ENCODE measurements at regions not wholly inside any gene's neighbourhood (a gene's known extent, or its start where the extent isn't known, plus 50 kb on each side); places are given as distances from the start of the nearest gene placed in this dataset.
"Not testable (repeated sequence)": the region's sequence is repeated elsewhere in the genome, so short reads cannot be mapped to it uniquely, and the experiment has no call there.

GRCh38 chr6:106745197-106745770, 115.9 kb downstream of the QRSL1 start:
- H3K4me2 ChIP-seq (ENCODE audit: low read length), result no peak overlapping the region
- TF ChIP-seq, protein P1, sequence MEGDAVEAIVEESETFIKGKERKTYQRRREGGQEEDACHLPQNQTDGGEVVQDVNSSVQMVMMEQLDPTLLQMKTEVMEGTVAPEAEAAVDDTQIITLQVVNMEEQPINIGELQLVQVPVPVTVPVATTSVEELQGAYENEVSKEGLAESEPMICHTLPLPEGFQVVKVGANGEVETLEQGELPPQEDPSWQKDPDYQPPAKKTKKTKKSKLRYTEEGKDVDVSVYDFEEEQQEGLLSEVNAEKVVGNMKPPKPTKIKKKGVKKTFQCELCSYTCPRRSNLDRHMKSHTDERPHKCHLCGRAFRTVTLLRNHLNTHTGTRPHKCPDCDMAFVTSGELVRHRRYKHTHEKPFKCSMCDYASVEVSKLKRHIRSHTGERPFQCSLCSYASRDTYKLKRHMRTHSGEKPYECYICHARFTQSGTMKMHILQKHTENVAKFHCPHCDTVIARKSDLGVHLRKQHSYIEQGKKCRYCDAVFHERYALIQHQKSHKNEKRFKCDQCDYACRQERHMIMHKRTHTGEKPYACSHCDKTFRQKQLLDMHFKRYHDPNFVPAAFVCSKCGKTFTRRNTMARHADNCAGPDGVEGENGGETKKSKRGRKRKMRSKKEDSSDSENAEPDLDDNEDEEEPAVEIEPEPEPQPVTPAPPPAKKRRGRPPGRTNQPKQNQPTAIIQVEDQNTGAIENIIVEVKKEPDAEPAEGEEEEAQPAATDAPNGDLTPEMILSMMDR (IDR thresholded peaks at IDR 0.05; ENCODE audit: poor library complexity, severe bottlenecking), result no peak
- TF ChIP-seq RAD21 (conservative IDR thresholded peaks at IDR 0.05) (no peak), EZH2 (IDR thresholded peaks at IDR 0.05; ENCODE audit: borderline replicate concordance, insufficient read depth, low read length, poor library complexity, severe bottlenecking) (no peak), POLR2AphosphoS5 (IDR thresholded peaks at IDR 0.05) (no peak), SMC3 (conservative IDR thresholded peaks at IDR 0.05; ENCODE audit: poor library complexity) (no peak), EP300 (conservative IDR thresholded peaks at IDR 0.05; ENCODE audit: poor library complexity, severe bottlenecking) (no peak), MXI1 (conservative IDR thresholded peaks at IDR 0.05; ENCODE audit: poor library complexity, severe bottlenecking) (no peak), TAF1 (IDR thresholded peaks at IDR 0.05; ENCODE audit: low read depth) (no peak)
- TF ChIP-seq, protein P2, sequence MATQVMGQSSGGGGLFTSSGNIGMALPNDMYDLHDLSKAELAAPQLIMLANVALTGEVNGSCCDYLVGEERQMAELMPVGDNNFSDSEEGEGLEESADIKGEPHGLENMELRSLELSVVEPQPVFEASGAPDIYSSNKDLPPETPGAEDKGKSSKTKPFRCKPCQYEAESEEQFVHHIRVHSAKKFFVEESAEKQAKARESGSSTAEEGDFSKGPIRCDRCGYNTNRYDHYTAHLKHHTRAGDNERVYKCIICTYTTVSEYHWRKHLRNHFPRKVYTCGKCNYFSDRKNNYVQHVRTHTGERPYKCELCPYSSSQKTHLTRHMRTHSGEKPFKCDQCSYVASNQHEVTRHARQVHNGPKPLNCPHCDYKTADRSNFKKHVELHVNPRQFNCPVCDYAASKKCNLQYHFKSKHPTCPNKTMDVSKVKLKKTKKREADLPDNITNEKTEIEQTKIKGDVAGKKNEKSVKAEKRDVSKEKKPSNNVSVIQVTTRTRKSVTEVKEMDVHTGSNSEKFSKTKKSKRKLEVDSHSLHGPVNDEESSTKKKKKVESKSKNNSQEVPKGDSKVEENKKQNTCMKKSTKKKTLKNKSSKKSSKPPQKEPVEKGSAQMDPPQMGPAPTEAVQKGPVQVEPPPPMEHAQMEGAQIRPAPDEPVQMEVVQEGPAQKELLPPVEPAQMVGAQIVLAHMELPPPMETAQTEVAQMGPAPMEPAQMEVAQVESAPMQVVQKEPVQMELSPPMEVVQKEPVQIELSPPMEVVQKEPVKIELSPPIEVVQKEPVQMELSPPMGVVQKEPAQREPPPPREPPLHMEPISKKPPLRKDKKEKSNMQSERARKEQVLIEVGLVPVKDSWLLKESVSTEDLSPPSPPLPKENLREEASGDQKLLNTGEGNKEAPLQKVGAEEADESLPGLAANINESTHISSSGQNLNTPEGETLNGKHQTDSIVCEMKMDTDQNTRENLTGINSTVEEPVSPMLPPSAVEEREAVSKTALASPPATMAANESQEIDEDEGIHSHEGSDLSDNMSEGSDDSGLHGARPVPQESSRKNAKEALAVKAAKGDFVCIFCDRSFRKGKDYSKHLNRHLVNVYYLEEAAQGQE (IDR thresholded peaks at IDR 0.05; ENCODE audit: borderline replicate concordance), result no peak
- no peaks in the 10 kb centered on the region for H3K9me3 ChIP-seq (ENCODE audit: low read length)
- H2AFZ ChIP-seq (ENCODE audit: low read depth, low read length), result no peak overlapping the region
- no peak overlapping the region for H3K9ac ChIP-seq (ENCODE audit: low read length)
- H3K27ac ChIP-seq (ENCODE audit: low read length), result no peak overlapping the region
- no peaks in the 10 kb centered on the region for H3K36me3 ChIP-seq (ENCODE audit: insufficient read depth, low read length)
- no peak overlapping the region for H3K4me3 ChIP-seq (ENCODE audit: low read length)
- no peaks in the 10 kb centered on the region for H4K20me1 ChIP-seq (ENCODE audit: insufficient read depth)
- no peaks in the 10 kb centered on the region for H3F3A ChIP-seq (ENCODE audit: insufficient read depth, low read length, poor library complexity, severe bottlenecking)
- no peaks in the 10 kb centered on the region for H3K79me2 ChIP-seq (replicated peaks; ENCODE audit: insufficient read depth, low read length)
- no peaks in the 10 kb centered on the region for H3K27me3 ChIP-seq (ENCODE audit: insufficient read depth, low read depth, low read length)
- no peaks in the 10 kb centered on the region for H3K9me2 ChIP-seq (ENCODE audit: insufficient read depth, low read length)

DNA sequence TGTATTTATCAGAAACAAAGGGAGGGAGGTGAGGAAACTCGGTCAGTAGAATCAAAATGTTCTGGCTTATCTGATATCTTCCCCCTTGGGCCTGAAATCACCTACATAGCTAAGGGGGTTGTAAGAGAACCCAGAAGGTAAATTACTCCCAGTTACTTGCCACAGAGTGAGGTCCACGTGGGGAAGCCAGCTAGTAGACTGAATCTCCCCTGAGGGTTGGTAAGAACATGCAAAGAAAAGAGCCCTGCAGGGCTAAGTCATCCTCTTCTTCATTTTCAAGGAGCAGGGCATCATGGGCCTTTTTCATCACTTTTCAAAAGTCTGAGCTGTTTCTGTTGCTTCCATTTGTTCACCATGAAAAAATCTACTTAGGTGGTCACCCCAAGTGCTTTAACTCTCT, 115.4 kb downstream of the QRSL1 start:
- H3K4me3 ChIP-seq (ENCODE audit: low read length), result no peak overlapping the region
- H3K9me2 ChIP-seq (ENCODE audit: insufficient read depth, low read length), result no peaks in the 10 kb centered on the region
- H3K79me2 ChIP-seq (replicated peaks; ENCODE audit: insufficient read depth, low read length), result no peaks in the 10 kb centered on the region
- no peaks in the 10 kb centered on the region for H4K20me1 ChIP-seq (ENCODE audit: insufficient read depth)
- H3K9me3 ChIP-seq (ENCODE audit: low read length), result no peaks in the 10 kb centered on the region
- H3K36me3 ChIP-seq (ENCODE audit: insufficient read depth, low read length), result no peaks in the 10 kb centered on the region
- H3K27me3 ChIP-seq (ENCODE audit: insufficient read depth, low read depth, low read length), result no peaks in the 10 kb centered on the region
- no peak overlapping the region for H3K9ac ChIP-seq (ENCODE audit: low read length)
- no peak overlapping the region for H3K27ac ChIP-seq (ENCODE audit: low read length)
- H3F3A ChIP-seq (ENCODE audit: insufficient read depth, low read length, poor library complexity, severe bottlenecking), result no peaks in the 10 kb centered on the region
- TF ChIP-seq, protein P1 (IDR thresholded peaks at IDR 0.05; ENCODE audit: poor library complexity, severe bottlenecking), result no peak
- TF ChIP-seq, protein P2 (IDR thresholded peaks at IDR 0.05; ENCODE audit: borderline replicate concordance), result no peak
- TF ChIP-seq TAF1 (IDR thresholded peaks at IDR 0.05; ENCODE audit: low read depth) (no peak), MXI1 (conservative IDR thresholded peaks at IDR 0.05; ENCODE audit: poor library complexity, severe bottlenecking) (no peak), POLR2AphosphoS5 (IDR thresholded peaks at IDR 0.05) (no peak), SMC3 (conservative IDR thresholded peaks at IDR 0.05; ENCODE audit: poor library complexity) (no peak), EP300 (conservative IDR thresholded peaks at IDR 0.05; ENCODE audit: poor library complexity, severe bottlenecking) (no peak)
- no peak overlapping the region for H2AFZ ChIP-seq (ENCODE audit: low read depth, low read length)
- no peak overlapping the region for H3K4me2 ChIP-seq (ENCODE audit: low read length)

DNA sequence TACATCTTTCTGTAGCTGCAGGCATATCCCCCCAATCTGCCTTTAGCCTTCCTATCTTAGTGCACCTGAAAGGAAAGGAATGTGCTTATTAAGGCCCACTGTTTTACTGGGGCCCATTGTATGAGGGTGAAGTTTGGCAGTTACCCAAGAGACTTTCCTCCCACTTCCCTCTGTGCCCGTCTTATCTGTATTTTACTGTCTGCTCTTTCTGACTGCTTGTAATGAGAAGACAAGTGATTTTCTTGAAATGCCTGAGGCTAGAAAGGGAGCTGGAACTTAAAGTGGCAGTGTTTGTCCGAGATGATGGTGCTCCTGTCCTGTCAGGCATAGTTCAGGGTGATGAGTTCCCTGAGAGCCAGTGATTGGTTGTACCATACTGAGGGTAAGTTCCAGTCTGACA, 114.7 kb downstream of the QRSL1 start:
- H3K9me3 ChIP-seq (ENCODE audit: low read length); H2AFZ ChIP-seq (ENCODE audit: low read depth, low read length); H3K9me2 ChIP-seq (ENCODE audit: insufficient read depth, low read length); H3K9ac ChIP-seq (ENCODE audit: low read length); H3F3A ChIP-seq (ENCODE audit: insufficient read depth, low read length, poor library complexity, severe bottlenecking); H4K20me1 ChIP-seq (ENCODE audit: insufficient read depth); H3K27me3 ChIP-seq (ENCODE audit: insufficient read depth, low read depth, low read length); H3K4me2 ChIP-seq (ENCODE audit: low read length); H3K36me3 ChIP-seq (ENCODE audit: insufficient read depth, low read length); H3K27ac ChIP-seq (ENCODE audit: low read length); H3K79me2 ChIP-seq (replicated peaks; ENCODE audit: insufficient read depth, low read length); H3K4me3 ChIP-seq (ENCODE audit: low read length): not testable (repeated sequence)

All from neural cell (in vitro differentiated cells).